Endodermal cell (in vitro differentiated cells): ENCODE measurements at regions not wholly inside any gene's neighbourhood (a gene's known extent, or its start where the extent isn't known, plus 50 kb on each side); places are given as distances from the start of the nearest gene placed in this dataset.
"Not testable (repeated sequence)": the region's sequence is repeated elsewhere in the genome, so short reads cannot be mapped to it uniquely, and the experiment has no call there.

Source experiments
- DNase-seq: peaks from one replicate; pipeline ENCODE4 v3.0.0-alpha.2; 2017
- H3K27ac ChIP-seq: 2 replicates; pipeline ENCODE4 v1.5.1; 2013; ENCODE audit warnings: mild to moderate bottlenecking, low read depth, low read length, moderate library complexity
- H3K27me3 ChIP-seq: 2 replicates; pipeline ENCODE4 v1.6.1; 2013; ENCODE audit warnings: mild to moderate bottlenecking, low read length, moderate library complexity; ENCODE audit not compliant: insufficient read depth, control insufficient read depth, poor library complexity, severe bottlenecking
- H3K36me3 ChIP-seq: 2 replicates; pipeline ENCODE4 v1.7.0; 2013; ENCODE audit warnings: mild to moderate bottlenecking, low read length, moderate library complexity; ENCODE audit not compliant: control insufficient read depth, insufficient read depth
- H3K4me1 ChIP-seq: one replicate; pipeline ENCODE4 v1.7.0; 2013; ENCODE audit warnings: low read length; ENCODE audit not compliant: control insufficient read depth, insufficient read depth
- H3K4me3 ChIP-seq: 2 replicates; pipeline ENCODE4 v1.5.1; 2013; ENCODE audit warnings: mild to moderate bottlenecking, low read length, moderate library complexity
- H3K9ac ChIP-seq: 2 replicates; pipeline ENCODE4 v1.6.1; 2013; ENCODE audit warnings: mild to moderate bottlenecking, low read length, moderate library complexity; ENCODE audit not compliant: poor library complexity, severe bottlenecking; ENCODE audit errors: extremely low read depth
- H3K9me3 ChIP-seq: 2 replicates; pipeline ENCODE4 v1.6.1; 2013; ENCODE audit warnings: mild to moderate bottlenecking, low read length, moderate library complexity; ENCODE audit not compliant: control insufficient read depth
- H3K27ac Mint-ChIP-seq: 2 replicates; pipeline ENCODE4 v1.8.0; 2020; ENCODE audit warnings: mixed read lengths
- H3K27me3 Mint-ChIP-seq: 2 replicates; pipeline ENCODE4 v1.8.0; 2021; ENCODE audit warnings: mild to moderate bottlenecking, mixed read lengths; ENCODE audit not compliant: insufficient read depth
- H3K36me3 Mint-ChIP-seq: 2 replicates; pipeline ENCODE4 v1.8.0; 2020; ENCODE audit warnings: low read depth, mixed read lengths
- H3K4me1 Mint-ChIP-seq: 2 replicates; pipeline ENCODE4 v1.8.0; 2020; ENCODE audit warnings: mixed read lengths
- H3K4me3 Mint-ChIP-seq: 2 replicates; pipeline ENCODE4 v1.8.0; 2020; ENCODE audit warnings: mild to moderate bottlenecking, moderate library complexity, mixed read lengths
- H3K9me3 Mint-ChIP-seq: 2 replicates; pipeline ENCODE4 v1.8.0; 2020; ENCODE audit warnings: mild to moderate bottlenecking, mixed read lengths
- WGBS, 2 experiments: methylation state at CpG; one replicate each; pipeline versions ENCODE4 v1.1.5 to v1.1.7; 2013; ENCODE audit warnings: missing lambda C conversion rate in 2 of 2, mixed read lengths in 1 of 2; ENCODE audit not compliant: insufficient coverage in 1 of 2, insufficient read length in 1 of 2; 5-methylcytosine and 5-hydroxymethylcytosine counted together
- TF ChIP-seq, protein P1 (sequence below): fragments of 200-600 bp; sonication (generic); conservative IDR thresholded peaks from 2 replicates; pipeline ENCODE4 v1.5.0; 2021; ENCODE audit warnings: antibody characterized with exemption, mild to moderate bottlenecking

DNA sequence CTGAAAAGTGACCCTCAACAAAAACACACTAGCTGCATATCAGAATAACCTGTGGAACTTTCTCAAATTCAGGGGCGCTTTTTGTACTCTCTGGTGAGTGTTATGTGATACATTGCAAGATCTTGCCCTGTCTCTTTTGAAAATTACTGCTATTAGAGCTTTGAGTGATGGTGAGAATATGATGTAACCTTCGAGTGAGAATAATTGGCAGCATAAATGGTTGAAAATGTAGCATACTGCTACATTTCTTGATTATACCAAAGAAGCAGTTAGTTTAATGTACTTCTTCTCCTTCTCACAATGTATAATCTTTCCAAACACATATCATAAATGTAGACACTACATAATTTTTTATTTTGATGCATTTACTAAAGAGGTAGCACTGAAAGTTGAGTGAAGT is 882.9 kb downstream of the FSTL5 start:
- no peaks in the 10 kb centered on the region for H3K9me3 ChIP-seq
- no peak for DNase-seq
- TF ChIP-seq, protein P1, sequence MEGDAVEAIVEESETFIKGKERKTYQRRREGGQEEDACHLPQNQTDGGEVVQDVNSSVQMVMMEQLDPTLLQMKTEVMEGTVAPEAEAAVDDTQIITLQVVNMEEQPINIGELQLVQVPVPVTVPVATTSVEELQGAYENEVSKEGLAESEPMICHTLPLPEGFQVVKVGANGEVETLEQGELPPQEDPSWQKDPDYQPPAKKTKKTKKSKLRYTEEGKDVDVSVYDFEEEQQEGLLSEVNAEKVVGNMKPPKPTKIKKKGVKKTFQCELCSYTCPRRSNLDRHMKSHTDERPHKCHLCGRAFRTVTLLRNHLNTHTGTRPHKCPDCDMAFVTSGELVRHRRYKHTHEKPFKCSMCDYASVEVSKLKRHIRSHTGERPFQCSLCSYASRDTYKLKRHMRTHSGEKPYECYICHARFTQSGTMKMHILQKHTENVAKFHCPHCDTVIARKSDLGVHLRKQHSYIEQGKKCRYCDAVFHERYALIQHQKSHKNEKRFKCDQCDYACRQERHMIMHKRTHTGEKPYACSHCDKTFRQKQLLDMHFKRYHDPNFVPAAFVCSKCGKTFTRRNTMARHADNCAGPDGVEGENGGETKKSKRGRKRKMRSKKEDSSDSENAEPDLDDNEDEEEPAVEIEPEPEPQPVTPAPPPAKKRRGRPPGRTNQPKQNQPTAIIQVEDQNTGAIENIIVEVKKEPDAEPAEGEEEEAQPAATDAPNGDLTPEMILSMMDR, result no peak
- H3K36me3 ChIP-seq, result no peaks in the 10 kb centered on the region
- H3K9me3 Mint-ChIP-seq, result peaks cover 11% of the 10 kb centered on the region
- H3K27me3 ChIP-seq, result no peaks in the 10 kb centered on the region
- H3K27ac Mint-ChIP-seq, result no peak overlapping the region
- no peak overlapping the region for H3K27ac ChIP-seq
- no peak overlapping the region for H3K4me3 Mint-ChIP-seq
- H3K36me3 Mint-ChIP-seq, result no peaks in the 10 kb centered on the region
- H3K4me1 ChIP-seq, result no peaks in the 10 kb centered on the region
- no peaks in the 10 kb centered on the region for H3K4me1 Mint-ChIP-seq
- H3K4me3 ChIP-seq, result no peak overlapping the region
- no peak overlapping the region for H3K9ac ChIP-seq
- H3K27me3 Mint-ChIP-seq, result no peaks in the 10 kb centered on the region
- 87 to 100% methylated on average over 1 of the region's 2 CpGs for WGBS, 2 experiments

DNA sequence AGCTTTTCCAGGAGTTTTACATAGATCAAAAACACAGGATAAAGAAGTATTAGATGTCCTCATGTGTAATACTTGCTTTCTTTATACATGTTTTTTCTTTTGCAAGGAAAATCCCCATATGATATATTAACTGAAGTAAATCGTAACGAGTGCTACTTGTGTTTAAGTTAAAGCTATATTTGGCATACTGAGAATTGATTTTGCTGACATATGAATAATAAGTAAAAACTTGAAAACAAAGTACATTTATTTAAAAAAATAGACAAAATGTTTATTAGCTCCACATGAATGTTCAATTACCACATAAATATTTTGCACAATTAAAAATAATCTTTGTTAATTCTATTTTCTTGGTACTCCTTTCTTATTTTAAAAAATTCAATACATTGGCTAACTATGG is 884.7 kb downstream of the FSTL5 start:
- TF ChIP-seq, protein P1, result no peak
- Histone ChIP-seq H3K27me3 (no peaks in the 10 kb centered on the region), H3K36me3 (no peaks in the 10 kb centered on the region), H3K4me3 (no peak overlapping the region), H3K9ac (no peak overlapping the region), H3K27ac (no peak overlapping the region), H3K4me1 (no peaks in the 10 kb centered on the region), H3K9me3 (no peaks in the 10 kb centered on the region)
- no peak for DNase-seq
- no peaks in the 10 kb centered on the region for H3K36me3 Mint-ChIP-seq
- no CpG with 5 or more reads among the region's 2 CpGs for WGBS, 2 experiments
- peaks cover 11% of the 10 kb centered on the region for H3K9me3 Mint-ChIP-seq
- no peak overlapping the region for H3K4me3 Mint-ChIP-seq
- no peaks in the 10 kb centered on the region for H3K27me3 Mint-ChIP-seq
- no peak overlapping the region for H3K27ac Mint-ChIP-seq
- H3K4me1 Mint-ChIP-seq, result no peaks in the 10 kb centered on the region

DNA sequence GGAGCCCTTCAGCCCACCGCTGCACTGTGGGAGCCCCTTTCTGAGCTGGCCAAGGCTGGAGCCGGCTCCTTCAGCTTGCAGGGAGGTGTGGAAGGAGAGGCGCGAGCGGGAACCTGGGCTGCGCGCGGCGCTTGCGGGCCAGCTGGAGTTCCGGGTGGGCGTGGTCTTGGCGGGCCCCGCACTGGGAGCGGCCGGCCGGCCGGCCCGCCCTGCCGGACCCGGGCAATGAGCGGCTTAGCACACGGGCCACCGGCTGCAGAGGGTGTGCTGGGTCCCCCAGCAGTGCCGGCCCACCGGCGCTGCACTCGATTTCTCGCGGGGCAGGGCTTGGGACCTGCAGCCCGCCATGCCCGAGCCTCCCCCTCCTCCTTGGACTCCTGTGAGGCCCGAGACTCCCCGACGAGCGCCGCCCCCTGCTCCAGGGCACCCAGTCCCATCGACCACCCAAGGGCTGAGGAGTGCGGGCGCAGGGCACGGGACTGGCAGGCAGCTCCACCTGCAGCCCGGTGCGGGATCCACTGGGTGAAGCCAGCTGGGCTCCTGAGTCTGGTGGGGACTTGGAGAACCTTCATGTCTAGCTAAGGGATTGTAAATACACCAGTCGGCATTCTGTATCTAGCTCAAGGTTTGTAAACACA is 886.5 kb downstream of the FSTL5 start:
- H3K4me3 ChIP-seq, H3K4me1 Mint-ChIP-seq, H3K27ac Mint-ChIP-seq, H3K9me3 ChIP-seq, H3K4me3 Mint-ChIP-seq, H3K27ac ChIP-seq, H3K4me1 ChIP-seq, H3K27me3 ChIP-seq, H3K36me3 ChIP-seq, H3K27me3 Mint-ChIP-seq, H3K36me3 Mint-ChIP-seq, H3K9ac ChIP-seq, DNase-seq: not testable (repeated sequence)
- 94 to 98% methylated on average over 3 to 44 of the region's 44 CpGs for WGBS, 2 experiments
- H3K9me3 Mint-ChIP-seq, result peaks cover 11% of the 10 kb centered on the region

DNA sequence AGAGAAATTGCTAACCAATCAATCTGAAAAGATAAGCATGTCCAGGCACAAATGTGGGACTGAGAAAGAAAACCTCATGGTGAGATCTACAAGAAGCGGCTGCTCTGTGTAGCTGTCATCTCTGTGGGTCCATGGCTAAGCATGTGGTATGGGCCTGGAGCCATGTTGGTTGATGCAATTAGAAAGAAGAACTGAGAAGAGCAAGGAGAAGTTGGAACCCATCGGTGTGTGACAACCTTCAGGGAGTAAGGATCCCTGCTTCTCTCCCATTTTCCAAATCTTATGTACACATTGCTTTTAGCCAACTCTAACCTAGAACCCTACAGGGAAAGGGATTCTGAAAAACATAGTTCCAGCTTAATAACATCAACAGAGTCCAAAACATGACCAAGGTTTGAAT is 890.2 kb downstream of the FSTL5 start:
- Histone ChIP-seq H3K27ac (no peak overlapping the region), H3K36me3 (no peaks in the 10 kb centered on the region), H3K4me1 (no peaks in the 10 kb centered on the region), H3K4me3 (no peak overlapping the region), H3K9ac (no peak overlapping the region), H3K9me3 (no peaks in the 10 kb centered on the region), H3K27me3 (no peaks in the 10 kb centered on the region)
- H3K9me3 Mint-ChIP-seq, result peaks cover 11% of the 10 kb centered on the region
- H3K36me3 Mint-ChIP-seq, result no peaks in the 10 kb centered on the region
- H3K27me3 Mint-ChIP-seq, result no peaks in the 10 kb centered on the region
- DNase-seq, result no peak
- H3K27ac Mint-ChIP-seq, result no peak overlapping the region
- 97% methylated on average over 2 of the region's 2 CpGs; no CpG with 5 or more reads in 1 of the 2 experiments for WGBS, 2 experiments
- TF ChIP-seq, protein P1, result no peak
- no peaks in the 10 kb centered on the region for H3K4me1 Mint-ChIP-seq
- H3K4me3 Mint-ChIP-seq, result no peak overlapping the region
